EH (cell line): ENCODE measurements at regions not wholly inside any gene's neighbourhood (a gene's known extent, or its start where the extent isn't known, plus 50 kb on each side); places are given as distances from the start of the nearest gene placed in this dataset.
"Not testable (repeated sequence)": the region's sequence is repeated elsewhere in the genome, so short reads cannot be mapped to it uniquely, and the experiment has no call there.

Experiments
- DNase-seq: peaks from one replicate; pipeline ENCODE4 v3.0.0-alpha.2; 2015; ENCODE audit warnings: low read depth

DNA sequence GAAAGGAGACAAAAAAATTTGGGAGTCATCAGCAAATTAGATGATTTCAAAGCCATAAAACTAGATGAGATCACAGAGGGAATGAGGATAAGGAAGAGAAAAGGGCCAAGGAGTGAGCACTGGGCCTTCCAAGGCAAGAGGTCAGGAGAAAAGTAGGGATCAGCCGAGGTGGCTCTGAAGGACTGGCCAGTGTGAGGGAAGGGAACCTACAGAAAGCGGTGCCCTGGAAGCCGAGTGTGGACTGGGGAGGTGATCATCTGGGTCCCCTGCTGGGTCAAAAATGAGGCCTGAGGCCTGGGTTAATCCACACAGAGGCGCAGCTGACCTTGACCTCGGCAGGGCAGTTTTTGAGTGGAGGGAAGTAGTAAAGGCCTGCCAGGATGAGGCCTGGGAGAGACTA, 133.8 kb downstream of the SMIM20 start:
- DNase-seq = no peak

- peak; percentile 94 for DNase-seq
Observed at GRCh38 chr4:26048378-26048882, 134.4 kb downstream of the SMIM20 start.

DNA sequence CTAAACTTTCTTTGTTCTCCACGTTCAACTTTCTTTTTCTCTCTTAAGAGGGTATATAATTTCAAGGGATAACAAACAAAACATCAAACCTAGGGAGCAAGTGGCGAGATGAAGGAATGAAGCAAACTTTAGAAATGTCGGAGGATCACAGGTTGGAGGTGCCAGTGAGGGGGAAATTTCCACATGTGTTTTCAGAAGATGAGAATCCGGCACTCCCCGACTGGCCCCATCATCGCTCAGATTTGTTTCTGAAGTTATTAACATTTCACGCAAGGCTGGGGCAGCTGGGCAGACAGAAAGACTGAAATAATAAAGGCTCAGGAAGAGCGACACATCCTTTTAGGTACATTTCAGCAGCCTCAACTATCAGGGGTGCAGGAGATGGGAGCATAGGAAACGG, 134.9 kb downstream of the SMIM20 start:
- no peak for DNase-seq

DNA sequence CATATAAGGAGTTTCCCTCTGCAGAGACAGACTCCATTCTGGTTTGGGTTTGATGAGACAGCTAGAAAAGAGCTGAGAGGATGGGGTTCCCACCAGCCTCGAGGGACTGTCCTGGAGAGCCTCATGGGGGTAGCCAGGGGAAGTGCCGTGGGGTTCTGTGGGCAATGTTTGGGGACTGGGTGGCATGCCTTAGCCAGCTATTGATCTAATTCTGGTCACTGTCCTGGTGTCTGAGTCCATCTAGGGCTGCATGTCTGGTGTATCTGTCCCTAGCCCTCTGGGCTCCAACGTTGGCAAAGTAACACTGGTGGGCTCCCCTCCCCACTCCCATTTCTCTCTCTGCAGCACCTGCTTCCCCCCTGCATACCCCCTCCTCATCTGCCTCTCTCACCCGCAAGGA, 135.4 kb downstream of the SMIM20 start:
- no peak for DNase-seq

DNA sequence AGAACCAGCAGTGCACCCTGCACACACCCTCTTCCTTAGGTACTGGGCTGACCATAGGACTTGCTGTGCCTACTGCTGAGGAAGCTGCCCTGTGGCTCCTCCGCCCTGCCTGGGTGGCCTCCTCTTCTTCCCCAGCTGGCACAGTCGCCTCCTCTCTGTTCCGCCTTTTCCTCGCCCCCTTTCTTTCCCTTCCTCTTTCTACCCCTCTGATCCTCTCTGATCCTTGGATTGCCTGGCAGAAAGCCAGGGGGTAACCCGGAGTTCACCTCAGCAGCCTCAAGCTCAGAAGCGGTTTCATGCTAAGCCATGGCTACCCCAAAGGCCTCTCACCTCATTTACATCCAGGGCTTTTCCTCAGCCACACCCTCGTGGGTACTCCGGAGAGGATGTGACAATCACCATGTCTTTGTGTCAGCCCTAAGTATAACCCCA, 136.2 kb downstream of the SMIM20 start:
- no peak for DNase-seq

- DNase-seq = no peak
Observed at GRCh38 chr4:26050671-26051070, 136.7 kb downstream of the SMIM20 start.

DNA sequence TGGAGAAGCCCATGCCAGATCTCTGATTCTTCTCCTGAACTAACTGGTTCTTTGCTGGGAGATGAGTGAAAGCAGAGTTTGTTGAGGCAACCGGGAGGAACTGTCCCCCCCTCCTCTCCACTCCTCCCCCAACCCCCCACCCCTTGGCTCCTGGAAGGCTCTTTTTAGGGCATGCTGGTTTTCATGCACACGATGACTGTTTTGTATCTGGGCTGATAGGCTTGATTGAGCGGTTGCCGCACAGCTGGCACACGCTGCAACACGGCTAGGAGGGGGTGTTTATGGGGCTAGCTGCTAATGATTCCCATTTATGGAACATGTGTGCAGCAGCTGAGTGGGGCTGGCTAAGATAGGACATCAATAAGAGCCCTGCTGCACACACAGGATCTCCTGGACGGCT, 137.2 kb downstream of the SMIM20 start:
- no peak for DNase-seq

DNA sequence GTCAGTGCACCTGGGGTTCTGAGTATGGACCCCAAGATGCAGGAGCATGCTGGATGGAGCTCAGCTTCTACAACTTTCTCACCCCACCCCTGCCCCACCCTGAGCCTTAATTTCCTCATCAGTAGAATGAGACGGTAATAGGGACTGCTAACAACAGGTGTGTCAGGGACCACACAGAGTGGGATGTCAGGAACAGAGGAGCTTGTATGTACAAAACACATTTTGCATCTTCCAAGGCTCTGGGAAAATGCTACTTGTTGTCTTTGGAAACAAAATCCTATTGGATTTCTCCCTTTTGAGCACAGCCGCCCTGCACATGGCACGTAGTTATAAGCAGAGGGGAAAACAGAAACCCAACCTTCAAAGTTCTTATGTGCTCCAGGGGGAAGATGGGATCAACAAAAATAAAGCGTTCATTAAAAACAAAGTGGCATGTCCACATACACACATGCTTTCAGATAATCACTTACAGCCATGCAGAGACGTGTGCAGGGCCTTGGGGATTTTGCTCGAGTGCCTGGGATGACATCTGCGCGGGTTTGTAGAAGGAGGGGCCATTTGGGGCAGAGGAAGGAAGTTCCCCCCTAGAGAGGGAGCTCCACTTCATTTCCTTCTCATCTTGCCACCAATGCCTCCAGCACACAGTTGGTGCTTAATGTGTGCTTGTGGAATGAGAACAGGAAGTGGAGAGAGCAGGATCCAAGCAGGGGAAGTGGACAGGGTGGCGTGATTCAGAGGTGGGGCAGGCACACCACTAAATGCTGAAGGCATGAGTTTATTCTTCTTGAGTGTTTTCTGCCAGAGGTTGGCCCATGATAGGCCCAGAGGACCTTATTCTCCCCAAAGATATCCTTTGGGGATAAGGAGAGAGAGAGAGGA, 138.9 kb downstream of the SMIM20 start:
- no peak for DNase-seq

DNA sequence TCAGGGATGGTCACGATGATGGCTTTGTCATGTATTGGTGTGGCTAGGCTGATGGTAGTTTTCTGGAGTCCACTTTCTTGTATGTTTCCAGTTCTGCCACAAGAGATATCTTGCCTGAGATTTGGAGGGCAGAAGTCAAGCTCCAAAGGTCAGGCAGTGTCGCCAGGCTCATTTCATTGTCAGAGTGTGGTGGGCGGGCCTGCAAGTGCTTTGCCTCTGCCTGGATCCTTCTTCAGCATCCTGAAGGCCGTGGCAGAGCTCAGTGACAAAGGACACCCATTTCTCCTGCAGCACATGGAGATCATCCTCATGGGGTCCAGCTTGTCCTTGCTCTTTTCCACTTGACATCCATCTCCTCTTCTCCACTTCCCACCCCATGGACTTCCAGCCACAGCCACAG, 139.7 kb downstream of the SMIM20 start:
- DNase-seq = no peak

- no peak for DNase-seq
Observed at GRCh38 chr4:26055855-26056254, 141.8 kb downstream of the SMIM20 start.

DNA sequence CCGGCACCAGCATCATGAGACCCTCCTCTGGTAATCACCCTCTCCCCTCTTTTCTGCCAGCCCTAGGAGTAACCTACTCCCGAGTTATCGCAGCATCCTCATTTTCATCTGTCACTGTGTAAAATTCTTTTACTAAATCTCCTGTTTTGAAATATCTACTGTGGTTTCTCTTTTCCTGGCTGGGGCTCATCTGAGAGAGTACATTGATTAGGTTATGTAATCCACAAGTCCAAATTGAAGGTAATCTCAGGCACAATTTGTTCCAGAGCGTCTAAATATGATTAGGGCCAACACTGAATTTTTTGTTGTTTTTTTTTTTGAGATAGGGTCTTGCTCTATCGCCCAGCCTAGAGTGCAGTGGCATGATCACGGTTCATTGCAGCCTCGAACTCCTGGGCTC, 142.4 kb downstream of the SMIM20 start:
- no peak for DNase-seq

DNA sequence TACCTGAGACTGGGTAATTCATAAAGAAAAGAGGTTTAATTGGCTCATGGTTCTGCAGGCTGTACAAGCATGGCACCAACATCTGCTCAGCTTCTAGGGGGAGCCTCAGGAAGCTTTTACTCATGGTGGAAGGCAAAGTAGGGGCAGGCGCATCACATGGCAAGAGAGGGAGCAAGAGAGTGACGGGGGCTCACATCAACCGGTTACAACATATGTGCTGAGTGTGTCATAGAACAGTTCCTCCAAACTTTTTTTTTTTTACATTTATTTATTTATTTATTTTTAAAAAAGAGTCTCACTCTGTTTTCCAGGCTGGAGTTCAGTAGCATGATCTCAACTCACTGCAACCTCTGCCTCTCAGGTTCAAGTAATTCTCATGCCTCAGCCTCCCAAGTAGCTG, 143.8 kb downstream of the SMIM20 start:
- not testable (repeated sequence) for DNase-seq

GRCh38 chr4:26058537-26058936, 144.5 kb downstream of the SMIM20 start:
- DNase-seq = peak; percentile 35

DNA sequence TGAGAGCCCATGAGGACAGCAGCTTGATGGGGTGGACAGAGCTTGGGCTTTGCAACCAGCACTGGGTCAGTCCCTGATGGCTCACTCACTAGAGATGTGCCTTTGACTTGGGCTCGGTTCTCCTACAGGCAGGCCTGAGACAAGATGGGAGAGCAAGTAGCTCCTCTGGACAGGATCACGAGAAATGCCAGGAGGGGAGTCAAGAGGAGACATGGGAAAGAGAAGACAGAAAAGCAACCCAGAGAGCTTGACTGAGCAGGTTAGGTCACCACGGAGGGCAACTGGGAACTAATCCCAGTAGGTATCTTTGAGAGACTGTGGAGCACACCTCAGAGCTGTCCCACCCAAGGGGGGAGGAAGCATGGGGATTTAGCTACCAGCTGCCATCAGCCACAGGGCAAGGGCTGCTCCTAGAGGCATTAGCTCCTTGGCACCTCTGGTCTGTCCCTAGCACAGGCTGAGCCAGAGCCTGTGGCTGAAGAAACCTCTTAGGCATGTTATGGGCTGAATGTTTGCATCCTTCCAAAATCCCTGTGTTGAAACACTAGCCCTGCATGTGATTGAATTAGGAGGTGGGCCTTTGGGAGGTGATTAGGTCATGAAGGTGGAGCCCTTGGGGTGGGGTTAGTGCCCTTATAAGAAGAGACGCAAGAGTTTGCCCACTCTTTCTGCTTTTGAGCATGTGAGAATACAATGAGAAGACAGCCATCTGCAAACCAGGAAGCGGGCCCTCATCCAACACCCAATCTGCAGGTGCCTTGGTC, 145.6 kb downstream of the SMIM20 start:
- no peak for DNase-seq

DNA sequence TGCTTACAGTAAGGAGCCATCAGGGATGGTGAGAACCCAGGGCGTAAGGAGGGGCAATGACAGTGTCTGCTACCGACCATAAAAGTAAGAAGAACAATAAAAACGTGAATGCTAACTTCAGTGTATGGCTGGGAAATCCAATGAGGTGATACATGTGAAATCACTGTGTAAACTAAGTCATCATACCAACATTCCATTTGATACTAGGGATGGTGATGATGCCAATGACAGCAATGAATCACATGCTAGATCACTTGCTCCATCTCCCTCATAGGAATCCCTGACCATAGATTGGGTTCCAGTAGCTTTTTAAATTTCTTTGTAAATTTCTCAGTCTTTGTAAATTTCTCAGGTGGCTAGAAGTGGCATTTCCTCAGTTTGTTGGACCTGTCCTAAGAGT, 146.3 kb downstream of the SMIM20 start:
- peak; percentile 68 for DNase-seq

DNA sequence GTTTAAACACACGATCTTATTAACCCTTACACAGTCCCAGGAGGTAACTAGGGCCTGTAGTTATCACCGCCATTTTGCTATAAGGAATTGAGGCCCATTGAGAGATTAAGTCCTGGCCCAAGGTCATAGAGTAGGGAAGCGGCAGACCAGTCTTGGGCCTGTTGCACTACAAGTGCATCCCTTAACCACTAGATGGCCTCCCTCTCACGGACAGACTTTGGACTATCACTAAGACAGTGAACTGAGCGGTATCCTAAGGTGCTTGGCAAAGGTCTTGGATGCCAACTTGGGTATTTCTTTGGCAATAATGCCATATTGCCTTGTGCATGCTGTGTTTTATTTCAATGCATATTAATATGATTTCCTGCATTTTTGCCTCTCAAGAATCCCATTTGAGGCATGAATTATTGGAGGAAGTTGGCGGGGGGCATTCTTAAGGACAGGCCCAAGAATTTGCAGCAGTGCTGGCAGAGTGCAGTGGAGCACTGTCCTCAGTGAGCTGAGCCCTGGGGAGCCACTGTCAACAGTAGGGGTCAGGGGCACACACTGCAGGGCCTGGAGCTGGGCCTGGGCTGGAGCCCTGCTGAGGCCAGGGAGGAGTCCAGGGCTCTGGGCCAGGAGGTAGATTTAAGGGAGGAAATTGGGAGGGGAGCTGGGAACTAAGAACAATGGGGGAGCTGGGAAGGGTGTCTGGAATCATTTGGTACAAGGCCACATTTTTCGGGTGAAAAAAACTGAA, 147.4 kb downstream of the SMIM20 start:
- DNase-seq = peak; percentile 54

DNA sequence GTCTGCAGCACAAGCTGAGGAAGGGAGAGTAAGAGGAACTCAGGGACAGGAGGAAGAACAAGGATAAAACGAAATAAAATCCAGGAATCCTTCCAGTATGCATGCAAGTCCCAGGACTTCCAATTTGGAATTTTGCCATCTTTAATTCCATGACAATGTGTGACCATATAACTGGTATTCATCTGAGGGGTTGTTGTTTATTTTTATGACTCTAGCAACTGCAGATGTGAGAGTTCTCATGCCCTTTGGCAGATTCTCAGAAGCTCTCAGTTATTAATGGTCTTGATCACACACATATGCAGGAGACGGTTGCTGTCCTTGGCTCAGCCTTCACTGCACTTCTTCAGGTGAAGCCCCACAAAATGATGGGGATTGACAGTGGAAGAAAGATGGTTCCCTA, 148.2 kb downstream of the SMIM20 start:
- peak; percentile 88 for DNase-seq

- DNase-seq = not testable (repeated sequence)
Observed at GRCh38 chr4:26064009-26064408, 150.0 kb downstream of the SMIM20 start.

DNA sequence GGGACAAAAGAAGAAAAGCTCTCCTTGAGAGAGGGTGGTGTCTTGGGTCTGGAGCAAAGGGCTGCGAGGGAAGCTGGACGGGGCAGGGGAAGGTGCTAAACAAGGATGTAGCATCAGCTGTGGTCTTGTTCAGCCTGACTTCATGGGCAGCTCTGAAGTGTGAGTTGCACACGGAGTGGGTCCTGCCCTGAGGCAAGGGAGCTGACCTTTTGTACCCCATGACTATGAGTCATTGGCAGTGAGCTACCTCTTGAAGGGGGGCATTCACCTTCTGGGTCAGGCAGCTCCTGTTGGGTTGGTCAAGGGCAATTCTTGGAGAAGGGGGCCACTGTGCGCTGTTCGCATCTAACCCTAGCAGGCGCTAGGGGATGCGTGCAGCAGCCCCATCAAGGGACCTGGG, 151.8 kb downstream of the SMIM20 start:
- DNase-seq = peak; percentile 24

DNA sequence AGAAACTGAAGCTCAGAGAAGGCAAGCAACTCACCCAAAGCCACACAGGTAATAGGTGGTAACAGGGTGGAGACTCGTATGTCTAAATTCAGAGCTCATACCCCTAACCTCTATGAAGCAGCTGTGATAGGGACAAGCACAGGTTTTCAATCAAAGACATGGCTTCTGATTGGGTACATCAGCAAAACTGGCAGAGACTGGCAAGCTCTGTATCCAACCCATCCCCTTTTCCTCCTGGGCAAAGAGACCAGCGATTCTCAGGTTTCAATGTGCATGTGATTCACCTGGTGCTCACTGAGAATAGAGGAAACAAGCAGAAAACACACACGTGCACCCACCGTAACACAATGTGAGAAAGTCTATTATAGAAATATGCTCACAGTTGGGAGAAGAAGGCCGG, 153.0 kb downstream of the SMIM20 start:
- DNase-seq = no peak

- DNase-seq = peak; percentile 44
Observed at GRCh38 chr4:26069218-26069617, 155.2 kb downstream of the SMIM20 start.

GRCh38 chr4:26071688-26072087, 157.7 kb downstream of the SMIM20 start:
- DNase-seq = no peak
